Chondrocyte (in vitro differentiated cells): ENCODE measurements at regions not wholly inside any gene's neighbourhood (a gene's known extent, or its start where the extent isn't known, plus 50 kb on each side); places are given as distances from the start of the nearest gene placed in this dataset.

ENCODE experiments used
- DNase-seq: peaks from one replicate; pipeline ENCODE4 v3.0.0; 2021; ENCODE audit warnings: mixed read lengths, low spot score
- H3K27ac Mint-ChIP-seq: one replicate; pipeline ENCODE4 v1.8.0; 2021; ENCODE audit warnings: mild to moderate bottlenecking, moderate library complexity, mixed read lengths; ENCODE audit not compliant: unreplicated experiment
- H3K27me3 Mint-ChIP-seq: 2 replicates; pipeline ENCODE4 v1.8.0; 2021; ENCODE audit warnings: low read depth, mixed read lengths
- H3K36me3 Mint-ChIP-seq: 2 replicates; pipeline ENCODE4 v1.8.0; 2021; ENCODE audit warnings: low read depth, mixed read lengths
- H3K4me1 Mint-ChIP-seq: 2 replicates; pipeline ENCODE4 v1.8.0; 2021; ENCODE audit warnings: low read depth, mild to moderate bottlenecking, mixed read lengths
- H3K4me3 Mint-ChIP-seq: one replicate; pipeline ENCODE4 v1.8.0; 2021; ENCODE audit warnings: mild to moderate bottlenecking, moderate library complexity, mixed read lengths; ENCODE audit not compliant: unreplicated experiment
- H3K9me3 Mint-ChIP-seq: 2 replicates; pipeline ENCODE4 v1.8.0; 2021; ENCODE audit warnings: low read depth, mixed read lengths
- CTCF ChIP-seq: fragments of 200-600 bp; sonication (generic); IDR thresholded peaks from 2 replicates; pipeline ENCODE4 v1.5.0; 2021; ENCODE audit warnings: antibody characterized with exemption, mild to moderate bottlenecking, moderate library complexity

- Mint-ChIP-seq H3K27ac (no peak overlapping the region), H3K27me3 (no peaks in the 10 kb centered on the region), H3K9me3 (no peaks in the 10 kb centered on the region), H3K36me3 (no peaks in the 10 kb centered on the region), H3K4me3 (no peak overlapping the region), H3K4me1 (peaks cover 19% of the 10 kb centered on the region)
- no peak for TF ChIP-seq CTCF
- DNase-seq = no peak
Measured at GRCh38 chr10:88073682-88074081, 210.3 kb downstream of the PTEN start.

- DNase-seq = no peak
- no peaks in the 10 kb centered on the region for H3K36me3 Mint-ChIP-seq
- H3K4me1 Mint-ChIP-seq = peaks cover 18% of the 10 kb centered on the region
- no peaks in the 10 kb centered on the region for H3K27me3 Mint-ChIP-seq
- no peak for TF ChIP-seq CTCF
- H3K9me3 Mint-ChIP-seq = no peaks in the 10 kb centered on the region
- H3K4me3 Mint-ChIP-seq = no peak overlapping the region
- no peak overlapping the region for H3K27ac Mint-ChIP-seq
Measured at GRCh38 chr10:88074971-88075370, 211.5 kb downstream of the PTEN start.

- Mint-ChIP-seq H3K4me1 (peaks cover 19% of the 10 kb centered on the region), H3K4me3 (no peak overlapping the region)
Measured at GRCh38 chr10:88076027-88076880, 212.8 kb downstream of the PTEN start.

GRCh38 chr10:88077977-88078376 is 214.6 kb downstream of the PTEN start:
- DNase-seq = no peak
- H3K27me3 Mint-ChIP-seq = no peaks in the 10 kb centered on the region
- no peak for TF ChIP-seq CTCF
- H3K27ac Mint-ChIP-seq = no peak overlapping the region
- peaks cover 19% of the 10 kb centered on the region for H3K4me1 Mint-ChIP-seq
- no peak overlapping the region for H3K4me3 Mint-ChIP-seq
- H3K9me3 Mint-ChIP-seq = no peaks in the 10 kb centered on the region
- no peaks in the 10 kb centered on the region for H3K36me3 Mint-ChIP-seq

More at GRCh38 chr10:88076027-88076880, 212.8 kb downstream of the PTEN start:
- no peaks in the 10 kb centered on the region for H3K36me3 Mint-ChIP-seq
- no peak overlapping the region for H3K27ac Mint-ChIP-seq
- no peak for TF ChIP-seq CTCF
- H3K27me3 Mint-ChIP-seq = no peaks in the 10 kb centered on the region
- no peaks in the 10 kb centered on the region for H3K9me3 Mint-ChIP-seq
- DNase-seq = no peak

- TF ChIP-seq CTCF = no peak
- no peaks in the 10 kb centered on the region for H3K36me3 Mint-ChIP-seq
- no peaks in the 10 kb centered on the region for H3K27me3 Mint-ChIP-seq
- H3K4me1 Mint-ChIP-seq = peaks cover 19% of the 10 kb centered on the region
- H3K9me3 Mint-ChIP-seq = no peaks in the 10 kb centered on the region
- DNase-seq = no peak
- H3K4me3 Mint-ChIP-seq = no peak overlapping the region
- H3K27ac Mint-ChIP-seq = no peak overlapping the region
Measured at GRCh38 chr10:88080213-88080612, 216.8 kb downstream of the PTEN start.
